A673 (cell line): ENCODE measurements at regions not wholly inside any gene's neighbourhood (a gene's known extent, or its start where the extent isn't known, plus 50 kb on each side); places are given as distances from the start of the nearest gene placed in this dataset.

Experiments used
- BruUV-seq: library from RNA; stranded (reverse); fragments of 400-500 nt; replicated peaks from 2 replicates; lab custom pipeline; 2021; lab: Mats Ljungman, UMichigan
- CTCF ChIA-PET: fragments of 300-600 bp; sonication (Branson Sonifier 250); formaldehyde crosslinking; loops from one replicate; lab custom pipeline; 2022; ENCODE audit warnings: antibody characterized with exemption; lab: Charles Lee
- POLR2A ChIA-PET: fragments of 300-600 bp; sonication (Branson Sonifier 250); formaldehyde crosslinking; loops from one replicate; lab custom pipeline; 2022; ENCODE audit warnings: antibody characterized with exemption; ENCODE audit not compliant: low non-redundant PET; lab: Charles Lee
- DNase-seq: peaks from one replicate; pipeline ENCODE4 v3.0.0-alpha.2; 2015; ENCODE audit warnings: low spot score
- H3K27ac ChIP-seq: fragments of 200-600 bp; sonication (generic); 2 replicates; pipeline ENCODE4 v1.5.1; 2016; ENCODE audit warnings: mixed run types, low read depth, mild to moderate bottlenecking, mixed read lengths, antibody characterized with exemption, low read length; ENCODE audit not compliant: poor library complexity, severe bottlenecking
- H3K27me3 ChIP-seq: fragments of 200-600 bp; sonication (generic); replicated peaks from 2 replicates; pipeline ENCODE4 v1.6.1; 2017; ENCODE audit warnings: mixed run types, low read depth, mild to moderate bottlenecking, mixed read lengths, antibody characterized with exemption, low read length; ENCODE audit not compliant: insufficient read depth, poor library complexity
- H3K36me3 ChIP-seq: fragments of 200-600 bp; sonication (generic); 2 replicates; pipeline ENCODE4 v1.6.1; 2016; ENCODE audit warnings: mixed run types, mild to moderate bottlenecking, mixed read lengths, antibody characterized with exemption, low read length; ENCODE audit not compliant: insufficient read depth, poor library complexity, severe bottlenecking
- H3K4me1 ChIP-seq: fragments of 200-600 bp; sonication (generic); 2 replicates; pipeline ENCODE4 v1.6.1; 2017; ENCODE audit warnings: mixed run types, mild to moderate bottlenecking, mixed read lengths, antibody characterized with exemption, low read length; ENCODE audit not compliant: insufficient read depth, poor library complexity, severe bottlenecking
- H3K4me3 ChIP-seq: fragments of 200-600 bp; sonication (generic); 2 replicates; pipeline ENCODE4 v1.5.1; 2016; ENCODE audit warnings: low read depth, mixed run types, mild to moderate bottlenecking, mixed read lengths, low read length; ENCODE audit not compliant: poor library complexity, severe bottlenecking
- H3K9me3 ChIP-seq: fragments of 200-600 bp; sonication (generic); 2 replicates; pipeline ENCODE4 v1.6.1; 2016; ENCODE audit warnings: mixed run types, low read depth, mild to moderate bottlenecking, mixed read lengths, antibody characterized with exemption, low read length; ENCODE audit not compliant: poor library complexity, severe bottlenecking
- CTCF ChIP-seq: fragments of 300-800, 200-600 bp; sonication (generic); conservative IDR thresholded peaks from 2 replicates; pipeline ENCODE4 v1.5.1; 2017; ENCODE audit warnings: low read depth, mild to moderate bottlenecking, antibody characterized with exemption, low read length, moderate library complexity, mixed read lengths
- EZH2 ChIP-seq: fragments of 200-600 bp; sonication (generic); IDR thresholded peaks from 2 replicates; pipeline ENCODE4 v1.6.1; 2017; ENCODE audit warnings: borderline replicate concordance, low read depth, mild to moderate bottlenecking, mixed read lengths, antibody characterized with exemption, low read length; ENCODE audit not compliant: poor library complexity, severe bottlenecking
- intact Hi-C: fragments of 100-400 bp; cut with micrococcal nuclease; formaldehyde crosslinking; loops from one replicate; pipeline ENCODE4 v1.10.0; 2022; ENCODE audit not compliant: unreplicated experiment

- BruUV-seq = no TSS peak
- no peak for TF ChIP-seq EZH2
- no peak for TF ChIP-seq CTCF
Measured at GRCh38 chrX:45761920-45762319, 561.2 kb upstream of the DIPK2B start.

GRCh38 chrX:45760187-45760742 is 559.6 kb upstream of the DIPK2B start:
- TF ChIP-seq EZH2 (no peak), CTCF (no peak)
- Histone ChIP-seq H3K36me3 (peaks cover 19% of the 10 kb centered on the region), H3K9me3 (no peaks in the 10 kb centered on the region), H3K4me3 (no peak overlapping the region), H3K4me1 (peaks cover 7% of the 10 kb centered on the region), H3K27me3 (no peaks in the 10 kb centered on the region), H3K27ac (no peak overlapping the region)
- intact Hi-C loops = no loop called here
- POLR2A ChIA-PET = no interaction called here
- BruUV-seq = no TSS peak
- CTCF ChIA-PET = interaction anchor here (0.7 kb wide), 1 partner anchor 574 kb away, joined by 3 read pairs; no protein-coding TSS in a partner anchor
- DNase-seq = no peak

More at GRCh38 chrX:45761920-45762319, 561.2 kb upstream of the DIPK2B start:
- Histone ChIP-seq H3K36me3 (peaks cover 19% of the 10 kb centered on the region), H3K4me1 (peaks cover 19% of the 10 kb centered on the region), H3K27ac (no peak overlapping the region), H3K27me3 (no peaks in the 10 kb centered on the region), H3K4me3 (no peak overlapping the region), H3K9me3 (no peaks in the 10 kb centered on the region)
- POLR2A ChIA-PET = no interaction called here
- no peak for DNase-seq
- intact Hi-C loops = no loop called here
- CTCF ChIA-PET = interaction anchor here (0.6 kb wide), 1 partner anchor 8 kb away, joined by 5 read pairs; no protein-coding TSS in a partner anchor

- Histone ChIP-seq H3K9me3 (no peaks in the 10 kb centered on the region), H3K36me3 (peaks cover 19% of the 10 kb centered on the region), H3K27me3 (no peaks in the 10 kb centered on the region), H3K27ac (no peak overlapping the region), H3K4me3 (no peak overlapping the region), H3K4me1 (no peaks in the 10 kb centered on the region)
- no TSS peak for BruUV-seq
- DNase-seq = no peak
- ChIA-PET POLR2A (no interaction called here), CTCF (no interaction called here)
- TF ChIP-seq EZH2 = no peak
- TF ChIP-seq CTCF = no peak
- intact Hi-C loops = no loop called here
Measured at GRCh38 chrX:45758738-45759397, 558.2 kb upstream of the DIPK2B start.
